GM12874 (cell line): ENCODE measurements at regions not wholly inside any gene's neighbourhood (a gene's known extent, or its start where the extent isn't known, plus 50 kb on each side); places are given as distances from the start of the nearest gene placed in this dataset.

ENCODE experiments used
- TF ChIP-seq, protein P1 (sequence below): IDR thresholded peaks from 2 replicates; pipeline ENCODE4 v1.5.1; 2011; ENCODE audit warnings: low read depth, mild to moderate bottlenecking, control low read depth, low read length, moderate library complexity; ENCODE audit not compliant: insufficient read depth

DNA sequence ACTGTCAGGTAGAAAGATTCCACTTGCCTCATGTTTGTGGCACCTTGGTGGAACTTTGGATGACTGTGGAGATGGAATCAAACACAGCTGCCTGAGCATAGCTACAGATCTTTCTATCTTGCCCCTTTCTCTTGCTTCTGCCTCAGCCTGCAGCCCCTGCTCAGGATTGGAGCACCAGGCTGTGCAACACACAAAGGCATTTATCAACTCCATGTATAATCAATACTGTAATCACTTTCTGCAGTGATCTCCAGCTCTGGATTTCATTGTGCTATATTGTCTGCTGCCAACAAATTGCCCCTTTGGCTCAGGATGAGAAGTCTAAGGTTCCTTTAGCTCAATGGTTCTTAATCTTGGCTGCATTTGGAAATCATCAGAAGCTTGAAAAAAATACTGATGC is 86.3 kb upstream of the PRPS1 start:
- TF ChIP-seq, protein P1, sequence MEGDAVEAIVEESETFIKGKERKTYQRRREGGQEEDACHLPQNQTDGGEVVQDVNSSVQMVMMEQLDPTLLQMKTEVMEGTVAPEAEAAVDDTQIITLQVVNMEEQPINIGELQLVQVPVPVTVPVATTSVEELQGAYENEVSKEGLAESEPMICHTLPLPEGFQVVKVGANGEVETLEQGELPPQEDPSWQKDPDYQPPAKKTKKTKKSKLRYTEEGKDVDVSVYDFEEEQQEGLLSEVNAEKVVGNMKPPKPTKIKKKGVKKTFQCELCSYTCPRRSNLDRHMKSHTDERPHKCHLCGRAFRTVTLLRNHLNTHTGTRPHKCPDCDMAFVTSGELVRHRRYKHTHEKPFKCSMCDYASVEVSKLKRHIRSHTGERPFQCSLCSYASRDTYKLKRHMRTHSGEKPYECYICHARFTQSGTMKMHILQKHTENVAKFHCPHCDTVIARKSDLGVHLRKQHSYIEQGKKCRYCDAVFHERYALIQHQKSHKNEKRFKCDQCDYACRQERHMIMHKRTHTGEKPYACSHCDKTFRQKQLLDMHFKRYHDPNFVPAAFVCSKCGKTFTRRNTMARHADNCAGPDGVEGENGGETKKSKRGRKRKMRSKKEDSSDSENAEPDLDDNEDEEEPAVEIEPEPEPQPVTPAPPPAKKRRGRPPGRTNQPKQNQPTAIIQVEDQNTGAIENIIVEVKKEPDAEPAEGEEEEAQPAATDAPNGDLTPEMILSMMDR: no peak

DNA sequence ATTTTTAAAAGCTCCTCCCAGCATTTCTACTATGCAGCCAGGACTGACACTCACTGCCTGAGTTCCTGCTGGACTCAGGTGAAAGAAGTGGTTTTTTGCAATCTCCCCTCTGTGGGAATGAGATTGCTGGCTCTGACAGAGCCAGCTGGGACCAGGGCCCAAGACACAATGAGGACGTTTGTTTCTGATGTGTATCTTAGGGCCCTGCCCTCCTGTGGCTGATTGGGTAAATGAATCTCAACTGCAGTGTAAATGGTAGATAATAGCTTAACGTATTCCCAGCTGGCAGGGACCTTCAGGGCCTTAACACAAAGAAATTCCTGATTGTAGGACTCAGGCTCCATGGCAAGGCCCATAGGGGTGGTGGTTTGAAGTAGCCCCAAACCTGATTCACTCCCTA is 85.8 kb upstream of the PRPS1 start:
- TF ChIP-seq, protein P1: peak; percentile 17; the same call in 1 of the 2 replicates

DNA sequence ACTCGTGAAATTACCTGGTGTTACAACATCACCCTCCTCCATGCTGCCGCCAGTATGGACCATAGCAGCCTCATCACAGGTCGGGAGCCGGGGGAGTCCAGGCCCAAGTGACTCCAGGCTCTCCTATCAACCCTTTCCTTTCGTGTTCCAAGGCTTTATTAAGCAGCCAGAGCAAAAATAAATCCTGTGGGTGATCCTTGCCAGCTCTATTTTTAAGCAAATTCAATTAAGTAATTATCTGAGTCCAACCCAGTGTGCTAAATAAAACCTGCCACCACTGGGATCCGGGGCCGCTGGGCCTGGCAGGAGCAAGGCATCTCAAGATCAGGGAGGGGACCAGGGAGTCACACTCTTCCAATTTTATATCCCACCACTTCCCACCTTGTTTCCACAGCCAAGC is 80.7 kb upstream of the PRPS1 start:
- TF ChIP-seq, protein P1: no peak

DNA sequence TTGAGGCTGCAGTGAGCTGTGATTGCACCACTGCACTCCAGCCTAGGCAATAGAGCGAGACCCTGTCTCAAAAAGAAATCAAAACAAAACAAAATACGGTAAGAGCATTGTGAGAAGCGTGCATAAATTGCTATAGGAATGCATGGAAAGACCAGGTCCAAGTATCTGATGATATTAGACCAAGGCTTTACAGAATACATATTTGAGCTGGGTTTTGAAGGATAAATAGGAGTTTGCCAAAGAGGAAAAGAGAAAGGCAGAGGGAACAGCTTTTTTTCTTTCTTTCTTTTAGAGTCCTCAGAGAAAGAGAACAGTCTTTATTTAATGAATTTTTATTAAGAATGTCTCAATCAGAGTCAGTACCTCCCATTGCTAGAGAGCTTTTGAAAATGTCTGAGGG is 79.5 kb upstream of the PRPS1 start:
- TF ChIP-seq, protein P1: no peak

DNA sequence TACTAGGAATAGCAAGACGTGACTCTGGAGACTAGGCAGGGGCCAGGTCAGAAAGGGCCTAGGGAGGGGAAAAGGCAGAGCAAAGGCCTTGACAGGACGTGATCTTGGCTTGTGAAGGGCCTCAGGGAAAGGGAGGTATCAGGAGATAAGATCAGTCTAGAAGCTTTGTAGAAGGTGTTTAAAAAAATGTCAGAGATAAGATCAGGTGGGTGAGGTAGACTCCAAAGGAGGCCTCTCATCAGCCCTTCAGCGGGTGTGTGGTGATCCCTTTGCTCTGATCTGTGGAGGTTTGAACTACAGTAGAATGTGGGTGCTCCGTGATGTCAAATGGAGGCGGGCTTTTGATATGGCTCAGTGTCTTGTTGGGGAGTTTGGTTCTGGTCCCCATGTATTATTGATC is 78.8 kb upstream of the PRPS1 start:
- TF ChIP-seq, protein P1: no peak

DNA sequence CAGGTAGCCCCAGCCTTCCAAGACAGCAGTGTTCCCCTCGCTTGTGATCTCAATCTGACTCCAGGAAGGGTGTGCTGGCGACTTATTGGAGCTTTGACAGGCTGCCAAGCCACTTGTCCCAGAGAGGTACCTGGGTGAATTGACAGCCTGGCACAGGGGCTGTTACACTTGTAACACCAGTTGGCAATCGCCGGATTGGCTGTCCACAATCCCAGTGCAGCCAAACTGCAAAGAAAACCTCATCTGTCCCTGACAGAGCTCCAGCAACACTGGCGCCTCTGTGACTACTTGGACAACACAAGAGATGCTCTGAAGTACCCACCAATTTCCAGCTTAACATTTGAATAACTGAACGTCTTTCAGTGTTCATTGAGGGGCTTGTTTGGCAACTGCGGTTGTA is 76.8 kb upstream of the PRPS1 start:
- TF ChIP-seq, protein P1: no peak

DNA sequence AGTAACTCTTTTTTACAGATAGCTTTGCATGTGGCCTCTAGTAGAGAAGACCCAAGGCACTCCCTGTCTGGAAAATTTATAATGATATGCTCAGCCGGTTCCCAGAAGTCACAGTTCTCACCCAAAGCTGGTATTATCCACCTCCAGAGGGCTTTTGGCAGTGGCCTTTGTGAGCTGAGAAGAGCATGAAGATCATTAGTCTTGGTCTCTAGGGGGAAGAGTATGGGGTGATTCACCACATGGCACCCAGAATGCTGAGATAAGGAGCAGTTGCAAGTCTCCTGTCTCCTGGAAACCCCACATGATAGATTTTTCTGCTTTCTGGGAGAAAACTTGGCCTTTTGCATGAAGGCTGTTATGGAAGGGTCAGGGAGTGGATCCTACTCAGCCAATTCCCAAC is 75.4 kb upstream of the PRPS1 start:
- TF ChIP-seq, protein P1: no peak

DNA sequence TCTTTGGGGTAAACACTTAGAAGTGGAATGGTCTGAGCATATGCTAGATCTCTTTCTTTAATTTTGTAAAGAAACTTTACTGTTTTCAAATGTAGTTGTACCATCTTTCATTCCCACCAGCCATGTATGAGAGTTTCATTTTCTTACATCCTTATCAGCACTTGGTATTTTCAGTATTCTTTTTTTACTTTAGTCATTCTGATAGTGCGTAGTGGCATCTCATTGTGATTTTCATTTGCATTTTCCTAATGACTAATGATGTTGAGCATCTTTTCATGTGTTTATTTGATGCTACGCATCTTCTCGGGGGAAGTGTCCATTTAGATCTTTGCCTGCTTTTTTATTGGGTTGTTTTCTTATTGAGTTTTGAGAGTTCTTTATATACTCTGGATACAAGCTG is 71.3 kb upstream of the PRPS1 start:
- TF ChIP-seq, protein P1: no peak
